NB4 (cell line): ENCODE measurements at regions not wholly inside any gene's neighbourhood (a gene's known extent, or its start where the extent isn't known, plus 50 kb on each side); places are given as distances from the start of the nearest gene placed in this dataset.

ENCODE experiments used
- MYC ChIP-seq: IDR thresholded peaks from 2 replicates; pipeline ENCODE4 v1.6.1; 2011; ENCODE audit warnings: low read depth, low read length
- POLR2A ChIP-seq: IDR thresholded peaks from 2 replicates; pipeline ENCODE4 v1.6.1; 2011; ENCODE audit warnings: mild to moderate bottlenecking; ENCODE audit not compliant: insufficient read length; ENCODE audit errors: extremely low read depth
- TF ChIP-seq, protein P1 (sequence below): IDR thresholded peaks from one replicate; pipeline ENCODE4 v1.5.1; 2012; ENCODE audit warnings: low read depth, low read length
- TF ChIP-seq, protein P2 (sequence below): IDR thresholded peaks from 2 replicates; pipeline ENCODE4 v1.6.1; 2011; ENCODE audit warnings: low read depth, low read length

DNA sequence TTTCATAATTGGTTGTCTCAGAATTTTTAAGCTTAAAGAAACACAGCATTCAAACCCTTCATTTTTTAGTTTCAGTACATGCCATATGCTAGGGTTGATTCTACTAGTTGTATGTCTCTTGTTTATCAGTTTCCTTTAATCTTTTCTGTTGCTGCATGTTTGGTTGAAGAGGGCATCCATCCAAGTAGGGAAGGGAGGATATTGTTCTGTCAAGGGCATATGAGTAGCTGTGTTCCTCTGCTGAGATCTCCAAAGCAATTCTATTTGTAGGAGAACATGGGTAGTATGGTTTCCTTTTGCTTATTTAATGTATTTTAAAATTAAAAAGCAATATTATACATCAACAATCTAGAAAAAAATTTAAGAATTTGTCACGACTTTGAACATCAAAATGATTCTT is 167.7 kb downstream of the FHIP1A start:
- TF ChIP-seq, protein P1, sequence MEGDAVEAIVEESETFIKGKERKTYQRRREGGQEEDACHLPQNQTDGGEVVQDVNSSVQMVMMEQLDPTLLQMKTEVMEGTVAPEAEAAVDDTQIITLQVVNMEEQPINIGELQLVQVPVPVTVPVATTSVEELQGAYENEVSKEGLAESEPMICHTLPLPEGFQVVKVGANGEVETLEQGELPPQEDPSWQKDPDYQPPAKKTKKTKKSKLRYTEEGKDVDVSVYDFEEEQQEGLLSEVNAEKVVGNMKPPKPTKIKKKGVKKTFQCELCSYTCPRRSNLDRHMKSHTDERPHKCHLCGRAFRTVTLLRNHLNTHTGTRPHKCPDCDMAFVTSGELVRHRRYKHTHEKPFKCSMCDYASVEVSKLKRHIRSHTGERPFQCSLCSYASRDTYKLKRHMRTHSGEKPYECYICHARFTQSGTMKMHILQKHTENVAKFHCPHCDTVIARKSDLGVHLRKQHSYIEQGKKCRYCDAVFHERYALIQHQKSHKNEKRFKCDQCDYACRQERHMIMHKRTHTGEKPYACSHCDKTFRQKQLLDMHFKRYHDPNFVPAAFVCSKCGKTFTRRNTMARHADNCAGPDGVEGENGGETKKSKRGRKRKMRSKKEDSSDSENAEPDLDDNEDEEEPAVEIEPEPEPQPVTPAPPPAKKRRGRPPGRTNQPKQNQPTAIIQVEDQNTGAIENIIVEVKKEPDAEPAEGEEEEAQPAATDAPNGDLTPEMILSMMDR, result no peak
- no peak for TF ChIP-seq POLR2A
- TF ChIP-seq, protein P2, sequence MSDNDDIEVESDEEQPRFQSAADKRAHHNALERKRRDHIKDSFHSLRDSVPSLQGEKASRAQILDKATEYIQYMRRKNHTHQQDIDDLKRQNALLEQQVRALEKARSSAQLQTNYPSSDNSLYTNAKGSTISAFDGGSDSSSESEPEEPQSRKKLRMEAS, result no peak
- TF ChIP-seq MYC, result no peak
